Activated CD4-positive, alpha-beta T cell treated with anti-CD3 and anti-CD28 coated beads, Interleukin-2, amount 10 ng/mL, durations not matched to agents 7 days and 5 days (primary cell): ENCODE measurements at regions not wholly inside any gene's neighbourhood (a gene's known extent, or its start where the extent isn't known, plus 50 kb on each side); places are given as distances from the start of the nearest gene placed in this dataset.

Experiments
- CTCF ChIA-PET: fragments of 350-600 bp; sonication (Branson Sonifier 250); formaldehyde crosslinking; loops from one replicate; lab custom pipeline; 2021; ENCODE audit warnings: antibody characterized with exemption; lab: Charles Lee
- POLR2A ChIA-PET: fragments of 350-600 bp; sonication (Branson Sonifier 250); formaldehyde crosslinking; loops from one replicate; lab custom pipeline; 2021; ENCODE audit warnings: antibody characterized with exemption; lab: Charles Lee
- DNase-seq: peaks from one replicate; pipeline ENCODE4 v3.0.0-alpha.2; 2020
- H3K27ac Mint-ChIP-seq: one replicate; pipeline ENCODE4 v1.8.0; 2021; ENCODE audit warnings: mild to moderate bottlenecking, moderate library complexity, mixed read lengths
- H3K27me3 Mint-ChIP-seq: one replicate; pipeline ENCODE4 v1.8.0; 2021; ENCODE audit warnings: mixed read lengths
- H3K36me3 Mint-ChIP-seq: one replicate; pipeline ENCODE4 v1.8.0; 2021; ENCODE audit warnings: low read depth, mixed read lengths
- H3K4me1 Mint-ChIP-seq: one replicate; pipeline ENCODE4 v1.8.0; 2021; ENCODE audit warnings: mixed read lengths
- H3K4me3 Mint-ChIP-seq: one replicate; pipeline ENCODE4 v1.8.0; 2021; ENCODE audit warnings: mild to moderate bottlenecking, moderate library complexity, mixed read lengths
- H3K9me3 Mint-ChIP-seq: one replicate; pipeline ENCODE4 v1.8.0; 2021; ENCODE audit warnings: mixed read lengths

DNA sequence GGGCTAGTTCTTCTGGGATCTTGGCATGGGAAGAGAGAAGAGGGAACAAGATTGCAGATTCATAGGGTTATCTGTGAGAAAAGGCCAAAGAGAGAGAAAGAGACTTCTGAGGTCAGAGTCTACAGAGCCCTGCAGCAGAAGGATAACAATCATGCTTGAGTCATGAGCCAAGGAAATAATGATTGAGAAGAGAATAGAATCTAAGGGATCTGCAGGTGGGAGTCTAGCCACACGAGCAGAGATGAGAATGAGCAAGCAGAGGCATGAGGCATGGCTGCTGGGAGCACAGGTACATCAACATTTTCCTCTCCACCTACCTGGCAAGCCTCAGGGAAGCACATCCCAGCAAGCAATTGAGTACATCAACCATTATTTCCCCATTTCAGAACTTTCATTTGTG lies 303.7 kb downstream of the LRIG3 start:
- H3K9me3 Mint-ChIP-seq, result peaks cover 2% of the 10 kb centered on the region
- DNase-seq, result no peak
- H3K27ac Mint-ChIP-seq, result no peak overlapping the region
- H3K36me3 Mint-ChIP-seq, result no peaks in the 10 kb centered on the region
- no peaks in the 10 kb centered on the region for H3K27me3 Mint-ChIP-seq
- POLR2A ChIA-PET, result no interaction called here
- H3K4me1 Mint-ChIP-seq, result no peaks in the 10 kb centered on the region
- CTCF ChIA-PET, result interaction anchor here (0.5 kb wide), 1 partner anchor 46 kb away, joined by 3 read pairs; no protein-coding TSS in a partner anchor
- H3K4me3 Mint-ChIP-seq, result no peak overlapping the region

- CTCF ChIA-PET, result no interaction called here
- Mint-ChIP-seq H3K27me3 (no peaks in the 10 kb centered on the region), H3K4me3 (no peak overlapping the region), H3K9me3 (no peaks in the 10 kb centered on the region), H3K36me3 (no peaks in the 10 kb centered on the region), H3K27ac (no peak overlapping the region), H3K4me1 (no peaks in the 10 kb centered on the region)
- POLR2A ChIA-PET, result no interaction called here
- no peak for DNase-seq
Observed at GRCh38 chr12:58621126-58621525, 299.2 kb downstream of the LRIG3 start.

DNA sequence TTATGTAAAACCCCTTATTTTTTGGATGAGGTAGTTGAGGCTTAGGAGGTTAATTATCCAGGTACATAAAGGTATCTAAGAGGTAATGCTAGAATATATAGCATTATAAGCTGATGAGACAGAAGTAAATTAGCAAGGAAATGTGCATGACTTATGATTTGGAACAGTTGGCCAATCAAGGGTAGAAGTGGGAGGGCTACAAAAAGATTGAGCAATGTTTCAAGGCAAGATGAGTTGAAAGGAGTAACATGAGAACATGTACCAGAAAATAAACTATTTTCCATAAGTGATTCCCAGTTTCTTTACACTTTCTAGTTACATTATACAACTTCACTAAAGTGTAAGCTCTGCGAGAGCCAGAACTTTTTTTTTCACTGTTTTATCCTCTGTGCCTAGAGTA lies 290.9 kb downstream of the LRIG3 start:
- POLR2A ChIA-PET, result no interaction called here
- H3K4me3 Mint-ChIP-seq, result no peak overlapping the region
- CTCF ChIA-PET, result no interaction called here
- H3K4me1 Mint-ChIP-seq, result no peaks in the 10 kb centered on the region
- no peaks in the 10 kb centered on the region for H3K27me3 Mint-ChIP-seq
- no peak overlapping the region for H3K27ac Mint-ChIP-seq
- H3K9me3 Mint-ChIP-seq, result no peaks in the 10 kb centered on the region
- H3K36me3 Mint-ChIP-seq, result no peaks in the 10 kb centered on the region
- DNase-seq, result no peak

GRCh38 chr12:58633479-58633878 lies 286.8 kb downstream of the LRIG3 start:
- Mint-ChIP-seq H3K4me3 (no peak overlapping the region), H3K27me3 (no peaks in the 10 kb centered on the region), H3K4me1 (no peaks in the 10 kb centered on the region), H3K27ac (no peak overlapping the region), H3K36me3 (no peaks in the 10 kb centered on the region), H3K9me3 (no peaks in the 10 kb centered on the region)
- CTCF ChIA-PET, result interaction anchor here (0.6 to 1.2 kb wide), 2 partner anchors 31 to 296 kb away, joined by 3 read pairs; no protein-coding TSS in a partner anchor
- POLR2A ChIA-PET, result no interaction called here
- DNase-seq, result no peak

- Mint-ChIP-seq H3K27me3 (no peaks in the 10 kb centered on the region), H3K9me3 (no peaks in the 10 kb centered on the region), H3K4me1 (no peaks in the 10 kb centered on the region), H3K4me3 (no peak overlapping the region), H3K27ac (no peak overlapping the region), H3K36me3 (no peaks in the 10 kb centered on the region)
- ChIA-PET CTCF (no interaction called here), POLR2A (no interaction called here)
- no peak for DNase-seq
Observed at GRCh38 chr12:58639318-58639934, 280.9 kb downstream of the LRIG3 start.

DNA sequence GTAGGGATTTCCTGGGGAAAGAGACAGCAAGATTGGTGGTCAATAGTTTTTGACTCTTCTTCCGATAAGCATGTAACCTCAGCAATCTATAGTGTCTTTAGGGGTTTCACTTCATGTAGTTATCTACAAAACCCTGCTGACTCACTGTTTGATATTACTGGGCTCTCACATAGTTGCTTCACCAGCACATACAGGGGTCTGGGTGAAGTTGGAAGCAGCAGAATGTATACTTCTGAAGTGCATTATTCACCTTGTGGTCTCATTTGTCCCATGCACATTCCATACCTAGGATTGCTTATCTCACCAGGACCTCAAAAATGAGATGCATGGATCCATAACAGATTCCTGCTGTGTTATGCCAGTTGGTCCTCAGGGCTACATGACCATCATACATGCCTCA lies 280.0 kb downstream of the LRIG3 start:
- no peak for DNase-seq
- H3K4me3 Mint-ChIP-seq, result no peak overlapping the region
- ChIA-PET POLR2A (no interaction called here), CTCF (interaction anchor here (0.7 kb wide), 1 partner anchor 264 kb away, joined by 3 read pairs; no protein-coding TSS in a partner anchor)
- no peaks in the 10 kb centered on the region for H3K27me3 Mint-ChIP-seq
- H3K9me3 Mint-ChIP-seq, result no peaks in the 10 kb centered on the region
- no peaks in the 10 kb centered on the region for H3K36me3 Mint-ChIP-seq
- H3K4me1 Mint-ChIP-seq, result no peaks in the 10 kb centered on the region
- H3K27ac Mint-ChIP-seq, result no peak overlapping the region

DNA sequence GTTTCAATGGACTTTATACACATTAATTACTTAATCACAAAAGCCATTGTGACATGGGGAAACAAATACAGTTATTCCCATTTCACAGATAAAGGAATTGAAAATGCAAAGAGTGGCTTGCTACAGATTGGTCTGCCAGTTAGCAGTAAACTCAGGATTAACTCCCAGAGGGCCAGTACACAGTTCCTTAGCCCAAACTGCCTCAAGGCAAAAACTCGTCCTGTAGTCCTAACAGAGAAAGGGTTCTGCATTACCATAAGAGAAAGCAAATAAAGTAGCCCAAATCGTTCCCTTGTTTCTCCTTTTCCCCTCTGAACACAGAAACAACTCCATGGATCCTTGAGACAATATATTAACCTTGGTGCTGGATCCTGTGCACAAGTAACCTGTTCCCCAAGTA lies 274.4 kb downstream of the LRIG3 start:
- CTCF ChIA-PET, result no interaction called here

GRCh38 chr12:58647495-58647894 lies 272.8 kb downstream of the LRIG3 start:
- POLR2A ChIA-PET, result no interaction called here
- no peaks in the 10 kb centered on the region for H3K4me1 Mint-ChIP-seq

More for the DNA sequence above, 274.4 kb downstream of the LRIG3 start:
- Mint-ChIP-seq H3K9me3 (no peaks in the 10 kb centered on the region), H3K4me3 (no peak overlapping the region), H3K27ac (no peak overlapping the region), H3K4me1 (no peaks in the 10 kb centered on the region), H3K36me3 (no peaks in the 10 kb centered on the region), H3K27me3 (no peaks in the 10 kb centered on the region)
- POLR2A ChIA-PET, result no interaction called here
- DNase-seq, result no peak

GRCh38 chr12:58648176-58648575 lies 272.1 kb downstream of the LRIG3 start:
- Mint-ChIP-seq H3K36me3 (no peaks in the 10 kb centered on the region), H3K27ac (no peak overlapping the region), H3K27me3 (no peaks in the 10 kb centered on the region), H3K4me1 (no peaks in the 10 kb centered on the region), H3K9me3 (no peaks in the 10 kb centered on the region), H3K4me3 (no peak overlapping the region)
- no peak for DNase-seq
- POLR2A ChIA-PET, result no interaction called here
- CTCF ChIA-PET, result no interaction called here

More at GRCh38 chr12:58647495-58647894, 272.8 kb downstream of the LRIG3 start:
- no peak overlapping the region for H3K27ac Mint-ChIP-seq
- CTCF ChIA-PET, result no interaction called here
- no peaks in the 10 kb centered on the region for H3K9me3 Mint-ChIP-seq
- H3K4me3 Mint-ChIP-seq, result no peak overlapping the region
- no peak for DNase-seq
- no peaks in the 10 kb centered on the region for H3K36me3 Mint-ChIP-seq
- H3K27me3 Mint-ChIP-seq, result no peaks in the 10 kb centered on the region

- CTCF ChIA-PET, result no interaction called here
- POLR2A ChIA-PET, result no interaction called here
- Mint-ChIP-seq H3K4me3 (no peak overlapping the region), H3K9me3 (no peaks in the 10 kb centered on the region), H3K4me1 (no peaks in the 10 kb centered on the region), H3K27ac (no peak overlapping the region), H3K27me3 (no peaks in the 10 kb centered on the region), H3K36me3 (no peaks in the 10 kb centered on the region)
- DNase-seq, result no peak
Observed at GRCh38 chr12:58651850-58652249, 268.5 kb downstream of the LRIG3 start.

GRCh38 chr12:58654021-58654420 lies 266.3 kb downstream of the LRIG3 start:
- POLR2A ChIA-PET, result no interaction called here
- H3K27me3 Mint-ChIP-seq, result no peaks in the 10 kb centered on the region
- no peak overlapping the region for H3K27ac Mint-ChIP-seq
- H3K36me3 Mint-ChIP-seq, result no peaks in the 10 kb centered on the region
- no peaks in the 10 kb centered on the region for H3K4me1 Mint-ChIP-seq
- DNase-seq, result no peak
- no peak overlapping the region for H3K4me3 Mint-ChIP-seq
- H3K9me3 Mint-ChIP-seq, result no peaks in the 10 kb centered on the region
- CTCF ChIA-PET, result no interaction called here

- Mint-ChIP-seq H3K27ac (no peak overlapping the region), H3K36me3 (no peaks in the 10 kb centered on the region), H3K9me3 (no peaks in the 10 kb centered on the region), H3K27me3 (no peaks in the 10 kb centered on the region), H3K4me1 (no peaks in the 10 kb centered on the region), H3K4me3 (no peak overlapping the region)
- ChIA-PET POLR2A (no interaction called here), CTCF (no interaction called here)
- DNase-seq, result no peak
Observed at GRCh38 chr12:58655375-58655774, 264.9 kb downstream of the LRIG3 start.

DNA sequence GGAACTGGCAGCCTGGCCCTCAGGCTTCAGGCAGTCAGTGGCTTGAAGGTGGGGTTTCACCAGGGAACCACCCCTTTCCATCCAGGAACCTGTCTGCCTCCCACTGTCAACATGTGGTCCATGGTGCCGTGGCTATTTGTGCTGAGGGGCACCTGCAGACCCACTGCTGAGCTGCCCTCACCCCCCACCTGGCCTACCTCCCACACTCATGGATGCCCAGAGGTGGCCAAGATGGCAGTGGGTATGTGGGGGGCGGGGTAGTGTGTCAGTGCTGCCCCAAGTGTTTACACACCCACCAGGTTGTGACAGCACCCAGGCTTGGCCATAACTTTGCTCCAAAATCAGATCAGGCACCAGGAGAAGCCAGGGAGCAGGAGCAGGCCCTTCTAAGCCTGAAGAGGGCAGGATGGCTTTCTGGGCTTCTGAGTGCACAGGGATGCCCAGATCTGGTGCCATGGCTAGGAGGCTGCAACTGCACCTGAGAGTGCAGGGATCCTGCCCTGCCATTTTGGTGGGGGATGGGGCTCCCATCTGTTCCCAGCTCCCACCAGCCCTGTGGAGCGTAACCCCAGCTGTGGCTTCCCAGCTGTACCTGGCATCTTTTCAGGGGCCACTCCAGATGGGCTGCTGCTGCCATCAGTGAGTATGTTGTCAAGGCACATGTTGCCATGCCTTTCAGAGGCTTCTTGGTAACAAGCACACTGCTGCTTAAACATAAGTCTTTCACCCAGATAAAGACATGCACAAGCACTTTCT lies 263.9 kb downstream of the LRIG3 start:
- CTCF ChIA-PET, result no interaction called here
- POLR2A ChIA-PET, result no interaction called here
- H3K27ac Mint-ChIP-seq, result no peak overlapping the region
- no peak overlapping the region for H3K4me3 Mint-ChIP-seq
- H3K9me3 Mint-ChIP-seq, result no peaks in the 10 kb centered on the region
- no peaks in the 10 kb centered on the region for H3K4me1 Mint-ChIP-seq
- no peaks in the 10 kb centered on the region for H3K36me3 Mint-ChIP-seq
- no peaks in the 10 kb centered on the region for H3K27me3 Mint-ChIP-seq
- no peak for DNase-seq
